ENCODE measurements at regions not wholly inside any gene's neighbourhood (a gene's known extent, or its start where the extent isn't known, plus 50 kb on each side); places are given as distances from the start of the nearest gene placed in this dataset.

DNA sequence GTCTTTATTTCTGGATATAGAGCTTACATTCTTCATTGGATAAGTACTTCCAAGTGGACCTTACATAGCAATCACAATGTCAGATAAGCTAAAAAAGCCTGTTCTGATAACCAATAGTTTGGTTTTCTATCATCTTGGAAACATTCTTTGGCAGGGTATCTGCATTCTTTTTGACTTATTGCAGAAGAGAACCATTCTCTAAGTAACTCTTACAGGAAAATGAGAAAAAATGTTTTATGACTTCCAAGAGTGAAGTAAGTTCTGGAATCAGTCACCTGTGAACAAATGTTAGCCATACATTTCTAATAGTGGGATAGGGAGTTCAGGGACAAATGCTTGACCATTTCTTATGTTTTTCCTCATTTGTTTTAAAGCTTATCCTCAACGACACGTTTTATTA lies 564.0 kb downstream of the CD109 start (continued):
- TF ChIP-seq, protein P1, sequence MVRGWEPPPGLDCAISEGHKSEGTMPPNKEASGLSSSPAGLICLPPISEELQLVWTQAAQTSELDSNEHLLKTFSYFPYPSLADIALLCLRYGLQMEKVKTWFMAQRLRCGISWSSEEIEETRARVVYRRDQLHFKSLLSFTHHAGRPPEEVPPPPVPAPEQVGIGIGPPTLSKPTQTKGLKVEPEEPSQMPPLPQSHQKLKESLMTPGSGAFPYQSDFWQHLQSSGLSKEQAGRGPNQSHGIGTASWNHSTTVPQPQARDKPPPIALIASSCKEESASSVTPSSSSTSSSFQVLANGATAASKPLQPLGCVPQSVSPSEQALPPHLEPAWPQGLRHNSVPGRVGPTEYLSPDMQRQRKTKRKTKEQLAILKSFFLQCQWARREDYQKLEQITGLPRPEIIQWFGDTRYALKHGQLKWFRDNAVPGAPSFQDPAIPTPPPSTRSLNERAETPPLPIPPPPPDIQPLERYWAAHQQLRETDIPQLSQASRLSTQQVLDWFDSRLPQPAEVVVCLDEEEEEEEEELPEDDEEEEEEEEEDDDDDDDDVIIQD (CRISPR knock-in tag; IDR thresholded peaks at IDR 0.05), result no peak
- TF ChIP-seq SMAD2 (IDR thresholded peaks at IDR 0.05; ENCODE audit: low read depth, low read length) (no peak), POLR3A (IDR thresholded peaks at IDR 0.05; ENCODE audit: borderline replicate concordance, extremely low read depth, insufficient read depth, insufficient read length) (no peak)

DNA sequence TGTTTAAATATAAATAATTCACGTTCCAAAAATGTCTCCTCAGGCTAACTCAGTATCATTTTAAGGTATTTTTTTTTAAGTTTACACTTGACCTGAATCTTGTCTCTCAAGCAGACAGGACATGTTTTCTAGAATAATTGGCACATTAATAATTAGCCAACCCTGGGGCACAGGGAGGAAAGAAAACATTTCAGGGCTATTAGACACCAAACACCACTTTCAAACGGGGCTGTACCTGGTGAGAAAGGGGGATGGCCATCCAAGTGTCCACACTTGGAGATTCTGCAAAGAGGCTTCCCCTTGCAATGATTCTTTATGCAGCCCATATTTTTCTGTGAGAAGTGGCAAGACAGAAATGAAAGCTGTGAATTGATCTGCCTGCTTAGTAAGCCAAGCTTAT lies 560.8 kb downstream of the CD109 start:
- no peak for ATAC-seq
- CTCF ChIA-PET (ENCODE audit: low intra/inter-chr PET ratio), result no interaction called here

More for the DNA sequence above, 560.8 kb downstream of the CD109 start:
- FAIRE-seq (no peak), DNase-seq (ENCODE audit: extremely low read depth in 1 of 4, low spot score in 3 of 4) (no peak)
- Histone ChIP-seq H3K9me1 (ENCODE audit: control insufficient read depth, insufficient read depth, low read length) (no peaks in the 10 kb centered on the region), H3K36me3 (ENCODE audit: control insufficient read depth, insufficient read depth, low read length) (no peaks in the 10 kb centered on the region), H3K27me3 (ENCODE audit: control insufficient read depth in 2 of 2, insufficient read depth in 2 of 2, low read length in 2 of 2) (no peaks in the 10 kb centered on the region), H3K79me2 (ENCODE audit: control insufficient read depth, insufficient read depth, low read length) (no peaks in the 10 kb centered on the region), H3K4me1 (replicated peaks in 1 of 2; ENCODE audit: control insufficient read depth in 2 of 2, insufficient read depth in 2 of 2, low read length in 2 of 2) (no peaks in the 10 kb centered on the region), H4K20me1 (replicated peaks; ENCODE audit: control insufficient read depth, insufficient read depth, low read length) (no peaks in the 10 kb centered on the region), H3K4me3 (no peak overlapping the region), H3K9me3 (replicated peaks; ENCODE audit: control insufficient read depth, insufficient read depth, low read depth, low read length) (no peaks in the 10 kb centered on the region), H3K9ac (ENCODE audit: insufficient read depth in 1 of 2, low read depth in 2 of 2, low read length in 2 of 2) (no peak overlapping the region), H3K27ac (ENCODE audit: extremely low read depth, low read depth, low read length) (no peak overlapping the region), H2AFZ (ENCODE audit: low read depth, low read length) (no peak overlapping the region), H3K4me2 (ENCODE audit: insufficient read depth, low read length) (no peak overlapping the region)
- in situ Hi-C loops (cut with MboI) (no loop called here), intact Hi-C loops (cut with micrococcal nuclease) (no loop called here)
- BruUV-seq (replicated peaks), result no TSS peak
- POLR2A ChIA-PET, result no interaction called here
- WGBS (ENCODE audit: insufficient coverage, low coverage, missing lambda C conversion rate), result 0% methylated on average over 2 of the region's 2 CpGs
- TF ChIP-seq, protein P2, sequence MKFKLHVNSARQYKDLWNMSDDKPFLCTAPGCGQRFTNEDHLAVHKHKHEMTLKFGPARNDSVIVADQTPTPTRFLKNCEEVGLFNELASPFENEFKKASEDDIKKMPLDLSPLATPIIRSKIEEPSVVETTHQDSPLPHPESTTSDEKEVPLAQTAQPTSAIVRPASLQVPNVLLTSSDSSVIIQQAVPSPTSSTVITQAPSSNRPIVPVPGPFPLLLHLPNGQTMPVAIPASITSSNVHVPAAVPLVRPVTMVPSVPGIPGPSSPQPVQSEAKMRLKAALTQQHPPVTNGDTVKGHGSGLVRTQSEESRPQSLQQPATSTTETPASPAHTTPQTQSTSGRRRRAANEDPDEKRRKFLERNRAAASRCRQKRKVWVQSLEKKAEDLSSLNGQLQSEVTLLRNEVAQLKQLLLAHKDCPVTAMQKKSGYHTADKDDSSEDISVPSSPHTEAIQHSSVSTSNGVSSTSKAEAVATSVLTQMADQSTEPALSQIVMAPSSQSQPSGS (CRISPR knock-in tag; IDR thresholded peaks at IDR 0.05), result no peak
- TF ChIP-seq YY1 (IDR thresholded peaks at IDR 0.05; ENCODE audit: borderline replicate concordance in 1 of 3, control insufficient read depth in 1 of 3, extremely low read depth in 1 of 3, insufficient read depth in 3 of 3, insufficient read length in 1 of 3, insufficient replicate concordance in 2 of 3, low read depth in 1 of 3, low read length in 2 of 3) (no peak), ZNF584 (CRISPR knock-in tag; IDR thresholded peaks at IDR 0.05; ENCODE audit: low read depth) (no peak), ZNF696 (CRISPR knock-in tag; conservative IDR thresholded peaks at IDR 0.05) (no peak), SIN3B (IDR thresholded peaks at IDR 0.05; ENCODE audit: low read depth) (no peak), DDX20 (tag; IDR thresholded peaks at IDR 0.05; ENCODE audit: low read depth) (no peak), ESRRA (IDR thresholded peaks at IDR 0.05; ENCODE audit: borderline replicate concordance, low read depth) (no peak), SP2 (IDR thresholded peaks at IDR 0.05; ENCODE audit: extremely low read depth, low read depth, low read length, poor library complexity, severe bottlenecking) (no peak), TCF3 (CRISPR knock-in tag; IDR thresholded peaks at IDR 0.05) (no peak), KLF6 (CRISPR knock-in tag; IDR thresholded peaks at IDR 0.05; ENCODE audit: borderline replicate concordance) (no peak)
- TF ChIP-seq, protein P3, sequence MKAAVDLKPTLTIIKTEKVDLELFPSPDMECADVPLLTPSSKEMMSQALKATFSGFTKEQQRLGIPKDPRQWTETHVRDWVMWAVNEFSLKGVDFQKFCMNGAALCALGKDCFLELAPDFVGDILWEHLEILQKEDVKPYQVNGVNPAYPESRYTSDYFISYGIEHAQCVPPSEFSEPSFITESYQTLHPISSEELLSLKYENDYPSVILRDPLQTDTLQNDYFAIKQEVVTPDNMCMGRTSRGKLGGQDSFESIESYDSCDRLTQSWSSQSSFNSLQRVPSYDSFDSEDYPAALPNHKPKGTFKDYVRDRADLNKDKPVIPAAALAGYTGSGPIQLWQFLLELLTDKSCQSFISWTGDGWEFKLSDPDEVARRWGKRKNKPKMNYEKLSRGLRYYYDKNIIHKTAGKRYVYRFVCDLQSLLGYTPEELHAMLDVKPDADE (conservative IDR thresholded peaks at IDR 0.05; ENCODE audit: control insufficient read depth, low read depth, low read length), result no peak

Measured in K562 (cell line).